GM18870 (cell line): ENCODE measurements at regions not wholly inside any gene's neighbourhood (a gene's known extent, or its start where the extent isn't known, plus 50 kb on each side); places are given as distances from the start of the nearest gene placed in this dataset.
"Not testable (repeated sequence)": the region's sequence is repeated elsewhere in the genome, so short reads cannot be mapped to it uniquely, and the experiment has no call there.

Experiments
- ATAC-seq: cut with Tn5 transposase; IDR thresholded peaks from one replicate; pipeline ENCODE4 v1.9.1; 2021; ENCODE audit warnings: moderate library complexity; ENCODE audit not compliant: unreplicated experiment

- ATAC-seq = no peak
These were observed 338.6 kb downstream of the NSUN3 start for GRCh38 chr3:94401466-94401865.

- ATAC-seq = no peak
These were observed 339.3 kb downstream of the NSUN3 start for GRCh38 chr3:94402126-94402525.

- ATAC-seq = peak; percentile 90
These were observed 342.6 kb downstream of the NSUN3 start for GRCh38 chr3:94405258-94406035.

- no peak for ATAC-seq
These were observed 343.7 kb downstream of the NSUN3 start for GRCh38 chr3:94406595-94406994.

GRCh38 chr3:94412936-94413335 is 350.1 kb downstream of the NSUN3 start:
- not testable (repeated sequence) for ATAC-seq

GRCh38 chr3:94413336-94414108 is 350.7 kb downstream of the NSUN3 start:
- ATAC-seq = no peak

GRCh38 chr3:94414418-94414817 is 351.6 kb downstream of the NSUN3 start:
- ATAC-seq = no peak

- ATAC-seq = no peak
These were observed 353.9 kb downstream of the NSUN3 start for GRCh38 chr3:94416768-94417167.

GRCh38 chr3:94417963-94418455 is 355.1 kb downstream of the NSUN3 start:
- ATAC-seq = no peak

- ATAC-seq = no peak
These were observed 358.1 kb downstream of the NSUN3 start for GRCh38 chr3:94420931-94421330.

- no peak for ATAC-seq
These were observed 360.7 kb downstream of the NSUN3 start for GRCh38 chr3:94423578-94423977.

GRCh38 chr3:94429517-94429916 is 366.7 kb downstream of the NSUN3 start:
- no peak for ATAC-seq

- no peak for ATAC-seq
These were observed 369.2 kb downstream of the NSUN3 start for GRCh38 chr3:94431876-94432570.

GRCh38 chr3:94433811-94434210 is 370.9 kb downstream of the NSUN3 start:
- ATAC-seq = no peak

- ATAC-seq = no peak
These were observed 378.1 kb downstream of the NSUN3 start for GRCh38 chr3:94440767-94441493.

GRCh38 chr3:94441494-94441847 is 378.6 kb downstream of the NSUN3 start:
- no peak for ATAC-seq

GRCh38 chr3:94453864-94454263 is 391.0 kb downstream of the NSUN3 start:
- no peak for ATAC-seq

GRCh38 chr3:94459167-94459566 is 396.3 kb downstream of the NSUN3 start:
- ATAC-seq = no peak

GRCh38 chr3:94460931-94461330 is 398.1 kb downstream of the NSUN3 start:
- no peak for ATAC-seq

- no peak for ATAC-seq
These were observed 400.1 kb downstream of the NSUN3 start for GRCh38 chr3:94462931-94463330.

GRCh38 chr3:94472511-94472910 is 409.6 kb downstream of the NSUN3 start:
- ATAC-seq = no peak
